ENCODE measurements at regions not wholly inside any gene's neighbourhood (a gene's known extent, or its start where the extent isn't known, plus 50 kb on each side); places are given as distances from the start of the nearest gene placed in this dataset.

GRCh38 chr6:71444222-71444621 lies 155.6 kb downstream of the OGFRL1 start:
- no peak for DNase-seq

DNA sequence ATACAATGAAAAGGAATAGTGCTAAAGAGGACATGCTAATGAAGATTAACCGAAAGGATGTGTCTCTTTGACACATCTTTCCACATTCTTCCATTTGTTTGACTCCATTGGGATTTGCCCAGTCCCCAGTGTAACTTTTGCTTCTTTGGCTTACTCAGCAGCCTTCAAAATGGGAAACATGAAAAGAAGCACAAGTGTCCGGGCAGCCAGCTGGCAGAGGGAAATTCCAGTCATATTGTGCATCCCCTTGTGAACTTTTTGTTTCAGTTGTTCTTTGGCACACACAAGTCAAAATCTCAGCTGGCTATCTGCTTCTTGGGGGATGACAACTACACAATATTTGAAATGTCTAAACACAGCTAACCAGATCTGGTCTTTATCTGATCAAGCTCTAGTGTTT lies 157.4 kb downstream of the OGFRL1 start:
- no peak for DNase-seq

DNA sequence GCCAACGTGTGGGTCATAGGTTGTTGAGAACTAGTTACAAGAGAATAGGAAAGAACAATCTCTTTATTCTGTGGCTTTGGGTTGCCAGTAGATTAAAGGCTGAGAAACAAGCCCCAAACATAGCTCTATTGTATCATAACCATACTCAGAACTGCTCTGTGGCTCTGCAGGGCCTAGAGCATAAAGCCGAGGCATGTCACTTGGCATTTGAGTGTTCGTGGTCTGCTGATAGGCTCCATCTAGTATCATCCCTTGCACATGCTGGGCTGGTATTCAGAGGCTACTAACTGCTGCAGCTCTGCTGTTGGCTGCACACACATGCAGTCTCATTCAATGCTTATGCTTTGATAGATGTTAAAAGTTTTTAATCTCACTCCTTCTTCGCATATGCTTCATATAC lies 157.9 kb downstream of the OGFRL1 start:
- DNase-seq: no peak

- no peak for DNase-seq
Measured at GRCh38 chr6:71452697-71453370, 164.2 kb downstream of the OGFRL1 start.

GRCh38 chr6:71453371-71453706 lies 164.7 kb downstream of the OGFRL1 start:
- no peak for DNase-seq

- DNase-seq: no peak
Measured at GRCh38 chr6:71454056-71454455, 165.4 kb downstream of the OGFRL1 start.

DNA sequence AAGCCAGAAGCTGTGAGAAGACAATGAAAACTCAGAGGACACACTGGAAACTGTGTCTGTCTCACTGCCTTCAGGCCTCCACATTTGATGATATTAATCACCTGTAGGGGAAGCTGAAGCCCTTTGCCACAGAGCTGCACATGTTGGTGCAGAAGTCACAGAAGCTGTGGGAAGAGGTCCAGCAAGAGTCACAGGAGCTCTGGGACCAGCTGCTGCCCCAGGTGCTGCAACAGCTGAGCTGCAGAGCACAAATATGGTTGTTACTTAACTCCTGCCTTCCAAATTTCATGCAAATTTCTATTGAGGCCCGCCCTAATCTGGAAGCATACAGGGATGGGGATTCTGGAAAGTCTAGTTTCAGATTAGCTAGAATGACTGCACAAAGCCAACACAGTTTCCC lies 169.3 kb downstream of the OGFRL1 start:
- no peak for DNase-seq

- no peak for DNase-seq
Measured at GRCh38 chr6:71459162-71459561, 170.6 kb downstream of the OGFRL1 start.

DNA sequence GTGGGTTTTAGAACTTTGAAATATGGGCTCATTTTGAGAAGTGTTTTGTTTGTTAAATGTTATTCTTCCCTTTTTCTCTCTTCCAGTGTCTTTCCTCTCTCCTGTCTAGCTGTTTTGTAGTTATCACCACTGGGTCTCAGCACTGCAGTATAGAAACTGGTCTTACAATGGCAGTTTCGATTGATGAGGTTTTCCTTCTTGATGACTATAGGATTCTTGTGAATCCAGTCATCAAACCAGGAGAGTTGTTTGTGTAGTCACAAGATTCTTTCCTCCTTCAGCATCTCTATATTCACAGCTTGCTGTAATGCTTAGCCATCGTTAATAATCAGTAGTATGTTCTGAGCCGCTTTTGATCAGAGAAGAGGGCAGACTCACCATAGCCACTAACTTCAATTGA lies 172.3 kb downstream of the OGFRL1 start:
- no peak for DNase-seq

DNA sequence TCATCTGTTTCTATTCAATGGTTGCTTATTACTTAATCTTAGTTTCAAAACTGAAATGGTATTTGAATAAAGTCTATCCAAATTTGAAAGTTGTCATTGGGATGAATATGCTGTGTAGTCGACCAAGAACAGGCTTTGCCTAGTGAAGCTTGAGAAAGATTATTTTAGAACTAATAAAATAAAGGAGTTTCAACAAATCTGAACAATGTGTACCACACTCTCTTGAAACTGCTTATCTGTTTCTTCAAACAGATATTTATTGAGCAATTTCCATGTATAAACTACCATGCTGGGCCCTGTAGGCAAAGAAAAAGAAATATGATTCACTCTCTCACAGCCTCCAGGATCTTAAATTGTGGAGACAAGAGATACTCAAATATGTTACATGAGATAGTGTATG lies 174.4 kb downstream of the OGFRL1 start:
- no peak for DNase-seq

DNA sequence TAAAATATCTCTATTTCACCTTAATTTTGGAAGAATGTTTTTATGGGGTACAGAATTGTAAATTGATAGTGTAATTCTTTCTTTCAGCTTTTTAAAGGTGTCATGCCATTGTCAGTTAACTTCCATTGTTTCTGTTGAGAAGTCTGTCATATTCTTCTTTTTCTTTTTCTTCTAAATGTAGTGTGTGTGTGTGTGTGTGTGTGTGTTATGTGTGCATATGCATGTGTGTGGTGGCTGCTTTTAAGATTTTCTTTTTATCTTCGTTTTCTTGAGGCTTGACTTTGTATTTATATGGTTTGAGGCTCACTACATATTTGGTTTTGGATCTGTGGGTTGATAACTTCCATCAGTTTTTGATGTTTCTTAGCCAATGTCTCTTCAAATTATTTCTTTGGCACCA lies 176.5 kb downstream of the OGFRL1 start:
- DNase-seq: no peak

GRCh38 chr6:71466362-71466761 lies 177.8 kb downstream of the OGFRL1 start:
- DNase-seq: no peak

DNA sequence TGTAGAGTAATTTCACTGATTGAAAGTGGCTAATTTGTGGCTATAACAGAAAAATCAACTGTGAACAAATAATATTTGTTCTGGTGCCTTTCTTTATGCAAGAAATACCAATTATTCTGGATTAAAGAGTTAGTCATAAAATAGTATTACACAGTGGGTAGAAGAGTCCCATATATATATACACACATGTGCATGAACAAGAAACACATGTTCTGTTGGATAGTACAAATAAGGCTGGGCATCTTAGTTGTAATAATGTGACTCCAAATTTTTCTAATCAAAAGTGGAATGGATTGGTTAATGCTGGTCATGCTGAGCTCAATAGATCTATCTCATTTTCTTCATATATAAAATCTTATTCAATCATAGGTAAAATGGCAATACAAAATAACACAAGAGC lies 179.4 kb downstream of the OGFRL1 start:
- no peak for DNase-seq

GRCh38 chr6:71468841-71469700 lies 180.5 kb downstream of the OGFRL1 start:
- DNase-seq: no peak

GRCh38 chr6:71471718-71472117 lies 183.1 kb downstream of the OGFRL1 start:
- no peak for DNase-seq

DNA sequence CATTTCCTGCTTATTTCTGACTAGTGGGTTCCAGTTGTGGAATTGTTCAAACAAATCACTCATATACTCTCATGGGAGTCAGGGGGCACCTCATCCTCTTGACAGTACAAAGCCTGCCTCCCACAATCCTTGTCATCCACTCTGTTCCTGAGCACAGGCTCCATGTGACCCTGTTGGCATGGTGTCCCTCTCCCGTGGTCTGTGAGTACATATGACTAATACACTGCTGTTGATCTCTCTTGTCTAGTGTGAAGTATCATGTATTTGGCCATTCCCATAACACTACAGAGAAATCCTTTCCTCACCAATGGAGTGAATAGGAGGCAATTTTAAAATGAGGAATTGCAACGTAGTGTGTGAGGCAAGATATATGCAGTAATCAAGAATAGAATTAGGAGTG lies 185.3 kb downstream of the OGFRL1 start:
- DNase-seq: no peak

DNA sequence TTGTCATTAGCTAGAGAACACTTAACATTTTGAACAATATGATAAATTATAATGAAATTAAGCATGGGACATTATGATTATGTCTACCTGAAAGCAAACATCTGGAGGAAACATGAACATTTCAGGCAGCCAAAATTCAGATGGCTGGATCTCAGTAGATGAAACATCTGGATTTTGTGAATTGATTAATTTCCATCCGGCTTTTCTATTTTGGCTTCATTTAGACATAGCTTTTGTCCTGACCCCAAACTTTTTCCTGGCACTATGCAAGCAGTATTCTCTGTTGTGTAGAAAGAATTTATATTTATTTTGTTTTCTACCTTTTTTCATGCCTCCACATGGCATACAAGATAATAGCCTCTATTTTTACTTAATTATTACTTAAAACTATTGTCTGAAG lies 186.3 kb downstream of the OGFRL1 start:
- no peak for DNase-seq

DNA sequence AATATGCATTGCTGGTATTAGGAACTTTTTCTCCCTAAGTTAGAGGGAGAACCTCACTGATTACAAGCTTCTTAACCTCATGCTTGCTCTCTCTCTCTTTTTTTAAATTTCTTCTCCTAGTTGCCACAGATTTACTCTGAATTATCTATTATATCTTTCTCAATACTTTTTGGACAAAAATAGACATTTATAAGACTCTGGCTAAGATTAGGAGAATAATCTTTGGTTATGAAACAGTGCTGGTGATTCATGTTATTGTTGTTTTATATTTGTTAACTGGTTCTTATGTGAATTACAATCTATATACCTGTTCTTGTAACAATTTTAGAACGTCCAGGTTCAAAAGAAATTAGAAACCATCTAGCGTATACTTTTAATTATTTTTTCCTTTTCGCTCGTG lies 187.8 kb downstream of the OGFRL1 start:
- no peak for DNase-seq

GRCh38 chr6:71476872-71477271 lies 188.3 kb downstream of the OGFRL1 start:
- DNase-seq: no peak

DNA sequence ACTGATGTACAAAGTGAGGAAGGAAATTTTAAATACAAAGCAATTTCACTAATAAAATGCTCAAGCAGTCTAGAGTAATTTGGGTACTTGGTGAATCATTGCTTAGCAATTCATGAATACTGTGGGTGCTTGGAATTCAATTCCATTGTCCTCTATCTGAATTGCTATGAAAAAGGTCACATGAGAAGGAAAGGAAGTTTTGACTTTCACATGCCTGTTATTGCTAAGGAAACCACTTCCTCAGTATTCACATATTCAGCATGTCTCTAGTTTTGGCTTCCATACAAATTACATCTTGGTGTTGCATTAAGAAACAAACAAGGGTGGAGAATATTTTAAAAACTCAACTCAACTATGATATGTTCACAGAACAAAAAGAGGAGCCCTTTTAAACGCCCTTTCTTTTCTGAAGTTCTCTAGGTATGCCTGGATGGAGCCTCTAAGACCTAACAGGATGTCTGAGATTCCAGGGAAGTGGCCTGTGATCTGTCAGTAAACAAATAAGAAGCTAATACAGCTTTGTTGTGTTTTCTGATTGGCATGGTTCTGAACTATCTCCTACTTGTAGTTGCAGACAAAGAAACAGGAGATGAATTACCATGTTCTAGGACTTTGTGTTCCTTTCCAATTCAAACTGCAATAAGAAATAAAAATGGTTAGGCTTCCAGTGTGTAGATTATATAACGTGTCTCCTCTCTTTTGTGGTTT lies 190.4 kb downstream of the OGFRL1 start:
- DNase-seq: no peak

GRCh38 chr6:71480577-71480976 lies 192.0 kb downstream of the OGFRL1 start:
- no peak for DNase-seq

GRCh38 chr6:71481011-71481410 lies 192.4 kb downstream of the OGFRL1 start:
- no peak for DNase-seq

DNA sequence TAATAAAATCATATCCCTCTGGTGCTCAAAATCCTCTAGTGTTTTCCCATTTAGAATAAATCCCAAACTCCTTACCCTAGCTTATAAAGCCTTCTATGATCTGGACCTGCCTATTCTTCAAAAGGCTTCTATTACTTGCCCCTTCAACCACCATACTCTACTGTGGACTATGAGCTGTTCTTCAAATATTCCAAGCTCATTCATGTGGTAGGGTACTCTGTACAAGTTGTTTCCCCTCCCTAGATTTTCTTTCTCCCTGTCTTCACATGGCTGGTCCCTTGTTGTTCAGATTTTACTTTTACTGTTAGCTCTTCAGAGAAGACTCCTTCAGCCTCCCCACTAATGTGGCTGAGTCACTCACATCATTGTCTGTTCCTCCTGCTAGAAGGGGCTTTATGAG lies 193.2 kb downstream of the OGFRL1 start:
- DNase-seq: no peak

DNA sequence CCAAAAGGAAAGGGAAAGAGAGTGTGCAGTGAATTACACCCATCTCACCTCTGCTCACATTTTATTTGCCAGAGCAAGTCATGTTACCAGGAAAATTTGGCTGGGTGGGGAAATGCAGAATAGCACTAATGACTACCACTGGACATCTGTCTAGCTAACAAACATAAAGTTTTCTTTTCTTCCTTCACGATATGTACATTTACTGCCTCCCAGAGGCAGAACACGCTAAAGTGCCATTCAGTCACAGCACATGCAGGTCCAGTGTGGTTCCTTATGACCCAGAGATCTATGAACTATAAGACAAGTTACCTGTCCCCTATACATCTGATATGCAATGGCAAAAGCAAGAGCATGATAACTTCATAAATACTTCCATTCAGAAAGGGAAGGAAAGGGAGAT lies 194.1 kb downstream of the OGFRL1 start:
- no peak for DNase-seq

Measured in NCI-H774 (cell line).